Psoas muscle (tissue), 7 donors: ENCODE measurements at regions not wholly inside any gene's neighbourhood (a gene's known extent, or its start where the extent isn't known, plus 50 kb on each side); places are given as distances from the start of the nearest gene placed in this dataset.
"Not testable (repeated sequence)": the region's sequence is repeated elsewhere in the genome, so short reads cannot be mapped to it uniquely, and the experiment has no call there.

Experiments
- ATAC-seq, 4 donors: fragments of 200-7000 bp; cut with Tn5 transposase; one replicate each; pipeline ENCODE4 v1.9.1; 2020; ENCODE audit warnings: moderate library complexity in 3 of 4, mild to moderate bottlenecking in 2 of 4
- DNase-seq, 2 donors: peaks; one replicate each; pipeline ENCODE4 v3.0.0-alpha.2; 2020
- H3K27ac ChIP-seq: fragments of 200-600 bp; one replicate; pipeline ENCODE4 v1.8.0; 2022
- H3K27me3 ChIP-seq, 3 donors: fragments of 200-600 bp in 1 of 3; one replicate each; pipeline versions ENCODE4 v1.6.1 to v1.8.0; 2013 to 2022; ENCODE audit warnings: low read length in 2 of 3, mild to moderate bottlenecking in 2 of 3, moderate library complexity in 1 of 3; ENCODE audit not compliant: insufficient read depth in 3 of 3
- H3K36me3 ChIP-seq, 2 donors: fragments of 200-600 bp in 1 of 2; one replicate each; pipeline versions ENCODE4 v1.6.1 to v1.8.0; 2013 to 2022; ENCODE audit warnings: low read depth in 1 of 2, mild to moderate bottlenecking in 1 of 2, moderate library complexity in 1 of 2; ENCODE audit not compliant: insufficient read depth in 1 of 2
- H3K4me1 ChIP-seq: fragments of 200-600 bp; one replicate; pipeline ENCODE4 v1.8.0; 2022
- H3K4me3 ChIP-seq: fragments of 200-600 bp; one replicate; pipeline ENCODE4 v1.8.0; 2022; ENCODE audit warnings: mild to moderate bottlenecking
- H3K9me3 ChIP-seq: fragments of 200-600 bp; one replicate; pipeline ENCODE4 v1.8.0; 2022
- CTCF ChIP-seq: fragments of 200-600 bp; IDR thresholded peaks from one replicate; pipeline ENCODE4 v1.8.0; 2022; ENCODE audit warnings: antibody characterized with exemption
- WGBS, 3 donors: extraction: QIAGEN DNeasy Blood & Tissue Kit; methylation state at CpG; one replicate each; pipeline versions ENCODE4 v1.1.6 to v1.1.7; 2013; 5-methylcytosine and 5-hydroxymethylcytosine counted together
- intact Hi-C, 2 donors: fragments of 100-400 bp; cut with DNase I; formaldehyde crosslinking; loops; one replicate each; pipeline versions ENCODE4 v1.11.0 to v1.14.2; 2022
- donor health status: healthy with polysubstance abuse.
- donor health status: DM: no; HTN: no; CAD: no; lungs with moderate emphysema.
- donor health status: Bipolar disorder and iron deficiency.
- donor health status: healthy.
- donor health status: DM: yes; HTN: yes; CAD: no.
- donor health status: DM: no; HTN: no; CAD: no.
- donor health status: DM: yes; HTN: yes; CAD: no.

- no peak for ATAC-seq
- no peak overlapping the region for H3K27ac ChIP-seq
- no peaks in the 10 kb centered on the region for H3K4me1 ChIP-seq
- no peaks in the 10 kb centered on the region for H3K36me3 ChIP-seq
- no peak overlapping the region for H3K4me3 ChIP-seq
- WGBS, 3 donors = 76 to 85% (median 81%) methylated on average over 1 of the region's 1 CpG
- H3K27me3 ChIP-seq = no peaks in the 10 kb centered on the region
- H3K9me3 ChIP-seq = no peaks in the 10 kb centered on the region
- intact Hi-C loops = no loop called here
- DNase-seq = no peak
- TF ChIP-seq CTCF = no peak
Measured at GRCh38 chr5:42302186-42302585, 121.1 kb upstream of the GHR start.

GRCh38 chr5:42306287-42306686, 117.0 kb upstream of the GHR start:
- WGBS, 3 donors = 45 to 64% (median 64%) methylated on average over 1 of the region's 1 CpG
- no peak for DNase-seq
- no peak overlapping the region for H3K27ac ChIP-seq
- no peaks in the 10 kb centered on the region for H3K9me3 ChIP-seq
- no peak overlapping the region for H3K4me3 ChIP-seq
- no peaks in the 10 kb centered on the region for H3K4me1 ChIP-seq
- ATAC-seq = no peak
- TF ChIP-seq CTCF = no peak
- H3K27me3 ChIP-seq = no peaks in the 10 kb centered on the region
- intact Hi-C loops = no loop called here
- H3K36me3 ChIP-seq = no peaks in the 10 kb centered on the region

- Histone ChIP-seq H3K4me3 (no peak overlapping the region), H3K4me1 (no peaks in the 10 kb centered on the region), H3K9me3 (no peaks in the 10 kb centered on the region), H3K27me3 (no peaks in the 10 kb centered on the region), H3K27ac (no peak overlapping the region), H3K36me3 (no peaks in the 10 kb centered on the region)
- DNase-seq = no peak
- no peak for ATAC-seq
- intact Hi-C loops = loop anchor here in 1 of 2 donors (10.0 kb wide), 1 partner anchor 85 kb away; no protein-coding TSS in a partner anchor
- TF ChIP-seq CTCF = no peak
Measured at GRCh38 chr5:42309865-42310264, 113.4 kb upstream of the GHR start.

- Histone ChIP-seq H3K4me1 (no peaks in the 10 kb centered on the region), H3K4me3 (no peak overlapping the region), H3K9me3 (peaks cover 6% of the 10 kb centered on the region), H3K27ac (no peak overlapping the region), H3K36me3 (no peaks in the 10 kb centered on the region), H3K27me3 (no peaks in the 10 kb centered on the region)
- 31 to 43% (median 35%) methylated on average over 2 of the region's 2 CpGs for WGBS, 3 donors
- TF ChIP-seq CTCF = no peak
- intact Hi-C loops = loop anchor here in 1 of 2 donors (10.0 kb wide), 1 partner anchor 80 kb away; no protein-coding TSS in a partner anchor
- ATAC-seq (no peak), DNase-seq (no peak)
Measured at GRCh38 chr5:42315214-42315613, 108.0 kb upstream of the GHR start.

- no peak for TF ChIP-seq CTCF
- Histone ChIP-seq H3K9me3 (peaks cover 6% of the 10 kb centered on the region), H3K27ac (no peak overlapping the region), H3K4me3 (no peak overlapping the region), H3K27me3 (no peaks in the 10 kb centered on the region), H3K36me3 (no peaks in the 10 kb centered on the region), H3K4me1 (no peaks in the 10 kb centered on the region)
- no peak for DNase-seq
- ATAC-seq = no peak
- 62 to 76% (median 72%) methylated on average over 2 of the region's 2 CpGs for WGBS, 3 donors
- intact Hi-C loops = loop anchor here in 1 of 2 donors (10.0 kb wide), 1 partner anchor 77 kb away; no protein-coding TSS in a partner anchor
Measured at GRCh38 chr5:42317575-42317974, 105.7 kb upstream of the GHR start.

GRCh38 chr5:42319546-42319945, 103.7 kb upstream of the GHR start:
- ATAC-seq, H3K27me3 ChIP-seq, H3K27ac ChIP-seq, H3K36me3 ChIP-seq, DNase-seq, H3K4me3 ChIP-seq, H3K4me1 ChIP-seq, H3K9me3 ChIP-seq: not testable (repeated sequence)
- WGBS, 3 donors = 83 to 87% (median 86%) methylated on average over 5 of the region's 5 CpGs
- intact Hi-C loops = loop anchor here in 1 of 2 donors (10.0 kb wide), 1 partner anchor 75 kb away; no protein-coding TSS in a partner anchor
